WTC11 (cell line): ENCODE measurements at regions not wholly inside any gene's neighbourhood (a gene's known extent, or its start where the extent isn't known, plus 50 kb on each side); places are given as distances from the start of the nearest gene placed in this dataset.
"Not testable (repeated sequence)": the region's sequence is repeated elsewhere in the genome, so short reads cannot be mapped to it uniquely, and the experiment has no call there.

Experiments used
- ATAC-seq: fragments of 200-7000 bp; cut with Tn5 transposase; 2 replicates; pipeline ENCODE4 v1.10.0; 2021; ENCODE audit warnings: mild to moderate bottlenecking, moderate library complexity
- CTCF ChIA-PET: fragments of 300-600 bp; sonication (Branson Sonifier 250); formaldehyde crosslinking; loops from one replicate; lab custom pipeline; 2021; ENCODE audit warnings: antibody characterized with exemption; lab: Charles Lee
- POLR2A ChIA-PET: fragments of 350-600 bp; sonication (Branson Sonifier 250); formaldehyde crosslinking; loops from one replicate; lab custom pipeline; 2021; ENCODE audit warnings: antibody characterized with exemption; lab: Charles Lee
- DNase-seq: peaks from one replicate; pipeline ENCODE4 v3.0.0; 2021; ENCODE audit warnings: low spot score
- H3K27ac Mint-ChIP-seq: 2 replicates; pipeline ENCODE4 v1.8.0; 2021; ENCODE audit warnings: mixed read lengths
- H3K27me3 Mint-ChIP-seq: 2 replicates; pipeline ENCODE4 v1.8.0; 2021; ENCODE audit warnings: low read depth, mild to moderate bottlenecking, moderate library complexity, mixed read lengths
- H3K36me3 Mint-ChIP-seq: 2 replicates; pipeline ENCODE4 v1.8.0; 2021; ENCODE audit warnings: mixed read lengths
- H3K4me1 Mint-ChIP-seq: 2 replicates; pipeline ENCODE4 v1.8.0; 2022; ENCODE audit warnings: mixed read lengths
- H3K4me3 Mint-ChIP-seq: 2 replicates; pipeline ENCODE4 v1.8.0; 2021; ENCODE audit warnings: mild to moderate bottlenecking, moderate library complexity, mixed read lengths
- H3K9me3 Mint-ChIP-seq: 2 replicates; pipeline ENCODE4 v1.8.0; 2021; ENCODE audit warnings: mixed read lengths
- CREB1 ChIP-seq: sonication (generic); formaldehyde crosslinking; IDR thresholded peaks from 2 replicates; pipeline ENCODE4 v1.8.0; 2023; ENCODE audit warnings: mild to moderate bottlenecking, missing genetic modification reagents
- CREM ChIP-seq: sonication (generic); formaldehyde crosslinking; IDR thresholded peaks from 2 replicates; pipeline ENCODE4 v1.8.1; 2022; ENCODE audit warnings: mild to moderate bottlenecking, missing genetic modification reagents, moderate library complexity
- E2F1 ChIP-seq: sonication (generic); formaldehyde crosslinking; IDR thresholded peaks from 2 replicates; pipeline ENCODE4 v1.8.0; 2022; ENCODE audit warnings: mild to moderate bottlenecking, missing genetic modification reagents
- ELF4 ChIP-seq: sonication (generic); formaldehyde crosslinking; IDR thresholded peaks from 2 replicates; pipeline ENCODE4 v1.8.1; 2022; ENCODE audit warnings: low read depth, mild to moderate bottlenecking, moderate library complexity, missing genetic modification reagents
- JAZF1 ChIP-seq: fragments of 250-450 bp; sonication (Bioruptor Pico); IDR thresholded peaks from 2 replicates; pipeline ENCODE4 v1.9.0; 2021; ENCODE audit warnings: moderate library complexity, mild to moderate bottlenecking, inconsistent platforms
- NFE2L1 ChIP-seq: sonication (generic); formaldehyde crosslinking; IDR thresholded peaks from 2 replicates; pipeline ENCODE4 v1.8.1; 2023; ENCODE audit warnings: missing genetic modification reagents
- NR2C2 ChIP-seq: sonication (generic); formaldehyde crosslinking; IDR thresholded peaks from 2 replicates; pipeline ENCODE4 v1.8.0; 2022; ENCODE audit warnings: mild to moderate bottlenecking, missing genetic modification reagents
- TCF7 ChIP-seq: sonication (generic); formaldehyde crosslinking; IDR thresholded peaks from 2 replicates; pipeline ENCODE4 v1.8.0; 2022; ENCODE audit warnings: mild to moderate bottlenecking, low read depth, missing genetic modification reagents, moderate library complexity
- ZNF219 ChIP-seq: sonication (generic); formaldehyde crosslinking; IDR thresholded peaks from 2 replicates; pipeline ENCODE4 v1.8.0; 2023; ENCODE audit warnings: missing genetic modification reagents, mild to moderate bottlenecking, borderline replicate concordance
- ZNF416 ChIP-seq: fragments of 250-450 bp; sonication (Bioruptor Pico); IDR thresholded peaks from 2 replicates; pipeline ENCODE4 v1.9.0; 2021; ENCODE audit warnings: mild to moderate bottlenecking, inconsistent platforms
- TF ChIP-seq, protein P1 (sequence below): sonication (generic); formaldehyde crosslinking; conservative IDR thresholded peaks from 2 replicates; pipeline ENCODE4 v1.8.1; 2022; ENCODE audit warnings: mild to moderate bottlenecking, missing genetic modification reagents
- TF ChIP-seq, protein P2 (sequence below): sonication (generic); formaldehyde crosslinking; IDR thresholded peaks from 2 replicates; pipeline ENCODE4 v1.8.1; 2022; ENCODE audit warnings: low read depth, mild to moderate bottlenecking, moderate library complexity, missing genetic modification reagents, borderline replicate concordance
- TF ChIP-seq, protein P3 (sequence below): sonication (generic); formaldehyde crosslinking; IDR thresholded peaks from 2 replicates; pipeline ENCODE4 v1.8.1; 2023; ENCODE audit warnings: mild to moderate bottlenecking, missing genetic modification reagents, moderate library complexity

DNA sequence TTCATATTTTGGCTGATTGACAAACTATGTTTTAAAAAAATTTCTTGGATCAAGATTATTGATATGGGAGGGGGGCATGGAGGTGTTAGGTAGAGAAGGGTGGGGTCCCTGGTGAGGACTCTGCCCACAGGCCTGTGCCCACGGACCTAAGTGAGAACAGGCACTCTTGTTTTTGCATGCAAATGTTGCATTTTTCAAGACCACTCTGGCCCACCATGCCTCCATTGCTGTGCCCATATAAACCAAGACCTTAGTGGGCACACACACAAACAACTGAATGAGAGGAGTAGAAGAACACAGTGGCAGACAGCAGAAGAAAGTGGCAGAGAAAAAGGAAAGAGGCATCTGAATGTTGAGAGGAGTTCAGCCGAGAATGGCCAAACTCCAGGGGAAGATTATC is 69.6 kb upstream of the ZNF98 start (continued):
- no peak for TF ChIP-seq NR2C2
- TF ChIP-seq CREB1: no peak
- TF ChIP-seq JAZF1: no peak
- TF ChIP-seq ELF4 (CRISPR knock-in tag): no peak
- TF ChIP-seq ZNF416 (CRISPR knock-in tag): no peak
- TF ChIP-seq CREM (CRISPR knock-in tag): no peak
- TF ChIP-seq, protein P1, sequence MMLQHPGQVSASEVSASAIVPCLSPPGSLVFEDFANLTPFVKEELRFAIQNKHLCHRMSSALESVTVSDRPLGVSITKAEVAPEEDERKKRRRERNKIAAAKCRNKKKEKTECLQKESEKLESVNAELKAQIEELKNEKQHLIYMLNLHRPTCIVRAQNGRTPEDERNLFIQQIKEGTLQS (CRISPR knock-in tag): no peak

DNA sequence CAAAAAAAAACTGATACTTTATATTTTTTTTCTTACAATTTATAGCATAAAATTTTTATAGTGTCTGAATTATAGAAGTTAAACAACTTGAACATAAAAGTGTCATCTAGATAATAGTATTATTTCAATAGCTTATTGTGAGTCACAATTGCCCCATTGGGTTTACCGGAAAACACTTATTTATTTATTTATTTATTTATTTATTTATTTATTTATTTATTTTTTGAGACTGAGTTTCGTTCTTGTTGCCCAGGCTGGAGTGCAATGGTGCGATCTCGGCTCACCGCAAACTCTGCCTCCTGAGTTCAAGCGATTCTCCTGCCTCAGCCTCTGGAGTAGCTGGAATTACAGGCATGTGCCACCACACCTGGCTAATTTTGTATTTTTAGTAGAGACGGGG is 61.4 kb upstream of the ZNF98 start:
- H3K4me3 Mint-ChIP-seq, ATAC-seq, H3K4me1 Mint-ChIP-seq, CTCF ChIA-PET, DNase-seq, H3K27ac Mint-ChIP-seq, POLR2A ChIA-PET, H3K27me3 Mint-ChIP-seq: not testable (repeated sequence)
- Mint-ChIP-seq H3K36me3 (peaks cover 56% of the 10 kb centered on the region), H3K9me3 (peaks cover 78% of the 10 kb centered on the region)

DNA sequence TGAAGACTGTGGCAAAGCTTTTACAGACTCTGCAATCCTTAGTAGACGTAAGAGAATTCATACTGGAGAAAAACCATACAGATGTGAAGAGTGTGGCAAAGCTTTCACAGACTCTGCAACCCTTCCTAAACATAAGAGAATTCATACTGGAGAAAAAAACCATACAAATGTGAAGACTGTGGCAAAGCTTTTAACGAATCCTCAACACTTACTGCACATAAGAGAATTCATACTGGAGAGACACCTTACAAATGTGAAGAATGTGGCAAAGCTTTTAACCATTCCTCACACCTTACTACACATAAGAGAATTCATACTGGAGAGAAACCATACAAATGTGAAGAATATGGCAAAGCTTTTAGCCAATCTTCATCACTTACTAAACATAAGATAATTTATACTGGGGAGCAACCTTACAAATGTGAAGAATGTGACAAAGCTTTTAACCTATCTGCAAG is 50.1 kb upstream of the ZNF98 start:
- DNase-seq (no peak), ATAC-seq (no peak)
- Mint-ChIP-seq H3K4me1 (no peaks in the 10 kb centered on the region), H3K4me3 (no peak overlapping the region), H3K27me3 (peaks cover 12% of the 10 kb centered on the region), H3K36me3 (peaks cover 55% of the 10 kb centered on the region), H3K9me3 (peaks cover 69% of the 10 kb centered on the region), H3K27ac (no peak overlapping the region)
- POLR2A ChIA-PET: no interaction called here
- TF ChIP-seq, protein P2, sequence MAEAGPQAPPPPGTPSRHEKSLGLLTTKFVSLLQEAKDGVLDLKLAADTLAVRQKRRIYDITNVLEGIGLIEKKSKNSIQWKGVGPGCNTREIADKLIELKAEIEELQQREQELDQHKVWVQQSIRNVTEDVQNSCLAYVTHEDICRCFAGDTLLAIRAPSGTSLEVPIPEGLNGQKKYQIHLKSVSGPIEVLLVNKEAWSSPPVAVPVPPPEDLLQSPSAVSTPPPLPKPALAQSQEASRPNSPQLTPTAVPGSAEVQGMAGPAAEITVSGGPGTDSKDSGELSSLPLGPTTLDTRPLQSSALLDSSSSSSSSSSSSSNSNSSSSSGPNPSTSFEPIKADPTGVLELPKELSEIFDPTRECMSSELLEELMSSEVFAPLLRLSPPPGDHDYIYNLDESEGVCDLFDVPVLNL (CRISPR knock-in tag): no peak
- TF ChIP-seq ELF4 (CRISPR knock-in tag): no peak
- TF ChIP-seq, protein P3, sequence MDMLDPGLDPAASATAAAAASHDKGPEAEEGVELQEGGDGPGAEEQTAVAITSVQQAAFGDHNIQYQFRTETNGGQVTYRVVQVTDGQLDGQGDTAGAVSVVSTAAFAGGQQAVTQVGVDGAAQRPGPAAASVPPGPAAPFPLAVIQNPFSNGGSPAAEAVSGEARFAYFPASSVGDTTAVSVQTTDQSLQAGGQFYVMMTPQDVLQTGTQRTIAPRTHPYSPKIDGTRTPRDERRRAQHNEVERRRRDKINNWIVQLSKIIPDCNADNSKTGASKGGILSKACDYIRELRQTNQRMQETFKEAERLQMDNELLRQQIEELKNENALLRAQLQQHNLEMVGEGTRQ (CRISPR knock-in tag): no peak
- TF ChIP-seq NFE2L1: no peak
- TF ChIP-seq TCF7: no peak
- no peak for TF ChIP-seq ZNF416 (CRISPR knock-in tag)
- TF ChIP-seq E2F1 (CRISPR knock-in tag): no peak
- TF ChIP-seq ZNF219 (CRISPR knock-in tag): no peak
- CTCF ChIA-PET: no interaction called here
